ENCODE measurements at regions not wholly inside any gene's neighbourhood (a gene's known extent, or its start where the extent isn't known, plus 50 kb on each side); places are given as distances from the start of the nearest gene placed in this dataset.
A peak's percentile ranks its signal among the peaks of the same experiment; 100 is the strongest.

DNA sequence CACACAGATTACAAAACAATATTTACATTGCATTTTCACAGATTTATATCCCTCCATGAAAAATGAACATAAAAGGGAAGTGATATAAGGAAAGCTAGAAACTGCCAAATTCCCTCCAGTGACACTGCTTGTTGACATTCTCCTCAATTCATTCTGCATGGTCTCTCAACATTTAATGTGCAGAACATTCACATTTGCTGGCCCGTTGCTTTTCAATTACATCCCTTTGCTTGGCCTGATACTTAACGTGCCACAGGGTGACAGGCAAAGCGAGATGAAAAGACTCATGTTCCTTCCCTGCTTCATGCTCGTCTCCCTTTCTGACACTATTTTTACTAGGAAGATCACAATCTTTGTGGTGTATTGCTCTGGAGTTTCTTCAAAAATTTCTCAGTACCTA is 1019.7 kb upstream of the LRRN3 start:
- TF ChIP-seq, protein P1, sequence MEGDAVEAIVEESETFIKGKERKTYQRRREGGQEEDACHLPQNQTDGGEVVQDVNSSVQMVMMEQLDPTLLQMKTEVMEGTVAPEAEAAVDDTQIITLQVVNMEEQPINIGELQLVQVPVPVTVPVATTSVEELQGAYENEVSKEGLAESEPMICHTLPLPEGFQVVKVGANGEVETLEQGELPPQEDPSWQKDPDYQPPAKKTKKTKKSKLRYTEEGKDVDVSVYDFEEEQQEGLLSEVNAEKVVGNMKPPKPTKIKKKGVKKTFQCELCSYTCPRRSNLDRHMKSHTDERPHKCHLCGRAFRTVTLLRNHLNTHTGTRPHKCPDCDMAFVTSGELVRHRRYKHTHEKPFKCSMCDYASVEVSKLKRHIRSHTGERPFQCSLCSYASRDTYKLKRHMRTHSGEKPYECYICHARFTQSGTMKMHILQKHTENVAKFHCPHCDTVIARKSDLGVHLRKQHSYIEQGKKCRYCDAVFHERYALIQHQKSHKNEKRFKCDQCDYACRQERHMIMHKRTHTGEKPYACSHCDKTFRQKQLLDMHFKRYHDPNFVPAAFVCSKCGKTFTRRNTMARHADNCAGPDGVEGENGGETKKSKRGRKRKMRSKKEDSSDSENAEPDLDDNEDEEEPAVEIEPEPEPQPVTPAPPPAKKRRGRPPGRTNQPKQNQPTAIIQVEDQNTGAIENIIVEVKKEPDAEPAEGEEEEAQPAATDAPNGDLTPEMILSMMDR (IDR thresholded peaks at IDR 0.05; ENCODE audit: insufficient read depth, missing control alignments) = no peak
- FAIRE-seq = no peak
- DNase-seq (ENCODE audit: insufficient read length, low spot score) = no peak

DNA sequence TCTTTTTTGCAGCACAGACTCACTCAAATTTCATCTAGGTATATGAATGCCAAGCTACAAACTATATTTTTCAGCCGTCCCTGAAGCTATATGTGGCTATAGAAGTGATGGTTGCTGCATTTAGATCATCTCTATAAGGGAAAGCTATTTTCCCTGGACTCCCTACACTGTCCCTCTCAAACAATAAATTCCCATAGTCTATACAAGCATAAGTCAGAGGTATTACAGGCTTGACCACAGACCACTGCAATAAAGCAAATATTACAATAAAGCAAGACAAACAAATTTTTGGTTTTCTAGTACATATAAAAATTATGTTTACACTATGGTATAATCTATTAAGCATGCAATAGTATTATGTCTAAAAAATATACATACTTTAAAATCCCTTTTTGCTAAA is 1015.5 kb upstream of the LRRN3 start:
- no peak for DNase-seq (ENCODE audit: insufficient read length, low spot score)
- FAIRE-seq = no peak
- TF ChIP-seq, protein P1 (IDR thresholded peaks at IDR 0.05; ENCODE audit: insufficient read depth, missing control alignments) = no peak

DNA sequence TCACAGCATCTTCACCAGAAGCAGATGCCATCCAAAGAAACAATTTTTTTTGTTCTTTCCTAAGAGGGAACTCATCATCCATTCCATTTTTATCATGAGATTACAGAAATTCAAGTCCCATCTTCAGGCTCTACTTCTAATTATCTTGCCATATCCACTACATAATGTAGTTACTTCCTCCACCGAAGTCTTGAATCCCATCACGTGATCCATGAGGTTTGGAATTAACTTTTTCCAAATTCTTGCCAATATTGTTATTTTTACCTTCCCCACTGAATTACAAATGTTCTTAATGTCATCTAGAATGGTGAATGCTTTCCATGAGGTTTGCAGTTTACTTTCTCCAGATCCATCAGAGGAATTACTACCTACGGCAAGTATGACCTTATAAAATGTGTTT is 1014.7 kb upstream of the LRRN3 start:
- DNase-seq (ENCODE audit: insufficient read length, low spot score) = no peak
- TF ChIP-seq, protein P1 (IDR thresholded peaks at IDR 0.05; ENCODE audit: insufficient read depth, missing control alignments) = no peak
- no peak for FAIRE-seq

DNA sequence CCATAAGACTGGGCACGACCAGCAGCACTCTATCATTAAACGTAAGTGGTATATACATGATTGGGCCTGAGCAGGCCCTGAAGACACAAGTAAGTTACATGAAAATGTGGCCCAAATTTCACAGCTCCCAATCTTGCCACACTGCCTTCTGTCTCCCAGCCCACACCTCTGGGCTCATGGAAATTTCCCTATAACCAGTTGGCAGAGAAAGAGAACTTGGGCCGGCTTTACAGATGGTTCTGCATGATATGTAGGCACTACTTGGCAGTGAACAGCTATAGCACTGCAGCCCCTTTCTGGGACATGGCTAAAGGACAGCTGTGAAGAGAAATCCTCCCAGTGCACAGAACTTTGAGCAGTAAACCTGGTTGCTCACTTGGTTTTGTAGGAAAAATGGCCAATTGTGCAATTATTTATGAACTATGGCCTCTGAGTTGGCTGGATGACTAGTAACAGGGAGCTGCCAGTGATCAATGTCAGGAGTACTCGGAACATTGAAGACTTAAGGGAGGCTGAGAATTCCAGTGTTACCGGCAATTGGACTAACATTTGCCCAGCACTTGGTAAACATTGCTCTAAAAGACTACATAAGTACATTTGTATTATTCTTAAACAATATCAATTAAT is 1006.6 kb upstream of the LRRN3 start:
- no peak for FAIRE-seq

DNA sequence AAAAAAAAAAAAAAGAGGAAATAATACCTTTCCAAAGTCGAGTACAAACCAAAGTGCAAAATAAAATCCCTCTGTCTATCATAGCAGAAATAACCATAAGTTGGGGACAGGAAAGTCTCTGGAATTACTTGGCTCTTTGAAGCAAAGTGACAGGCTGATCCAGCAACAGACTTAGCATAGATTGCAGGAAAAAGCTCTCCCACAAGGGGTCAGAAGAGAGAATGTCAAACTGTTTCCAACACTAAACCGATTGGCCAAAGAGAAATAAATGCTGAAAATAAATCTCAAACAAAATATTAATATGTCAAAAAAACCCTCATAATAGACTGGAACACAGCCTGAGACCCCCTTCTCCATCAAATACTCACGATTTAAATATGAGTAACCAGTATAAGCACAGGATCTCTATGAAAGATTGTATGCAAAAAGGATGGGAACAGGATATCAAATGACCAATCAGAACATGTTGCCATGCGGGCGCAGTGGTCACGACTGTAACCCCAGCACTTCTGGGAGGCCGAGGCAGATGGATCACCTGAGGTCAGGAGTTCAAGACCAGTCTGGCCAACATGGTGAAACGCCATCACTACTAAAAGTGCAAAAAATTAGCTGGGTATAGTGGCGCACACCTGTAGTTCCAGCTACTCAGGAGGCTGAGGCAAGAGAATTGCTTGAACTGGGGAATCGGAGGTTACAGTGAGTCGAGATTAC is 1000.7 kb upstream of the LRRN3 start:
- TF ChIP-seq, protein P1 (IDR thresholded peaks at IDR 0.05; ENCODE audit: insufficient read depth, missing control alignments) = peak; percentile 29
- DNase-seq (ENCODE audit: insufficient read length, low spot score) (no peak), FAIRE-seq (no peak)

More for the DNA sequence above, 1006.6 kb upstream of the LRRN3 start:
- TF ChIP-seq, protein P1 (IDR thresholded peaks at IDR 0.05; ENCODE audit: insufficient read depth, missing control alignments) = no peak
- DNase-seq (ENCODE audit: insufficient read length, low spot score) = no peak

DNA sequence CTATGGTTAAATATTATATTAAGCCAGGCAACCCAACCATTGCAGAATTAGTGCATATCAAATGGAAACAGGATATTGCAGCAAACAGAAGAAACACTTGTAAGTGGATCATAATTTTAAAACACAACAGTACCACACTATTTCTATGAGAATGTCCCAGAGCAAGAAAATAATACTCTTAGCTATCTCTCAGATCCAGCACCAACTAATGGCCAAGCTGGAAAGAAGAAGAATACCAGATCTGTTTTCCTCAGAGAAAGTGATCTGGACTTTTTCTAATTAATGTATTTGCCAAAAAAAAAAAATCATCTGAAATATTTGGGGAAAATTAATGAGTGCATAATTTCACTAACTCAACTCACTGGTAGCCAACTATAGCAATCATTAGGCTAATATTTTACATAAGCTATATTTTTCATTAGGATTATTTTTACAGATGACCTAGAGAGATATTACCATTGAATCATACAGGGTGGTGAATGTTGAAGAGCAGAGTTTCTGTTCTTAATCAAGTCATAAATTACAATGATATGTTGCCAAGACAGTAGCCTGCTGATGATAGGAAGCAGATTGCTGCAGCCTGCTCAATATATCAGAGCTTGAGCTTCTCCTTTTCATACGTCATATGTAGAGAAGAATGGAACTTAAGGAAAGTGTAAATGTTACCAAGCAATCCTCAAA is 995.4 kb upstream of the LRRN3 start:
- no peak for FAIRE-seq
- DNase-seq (ENCODE audit: insufficient read length, low spot score) = no peak
- TF ChIP-seq, protein P1 (IDR thresholded peaks at IDR 0.05; ENCODE audit: insufficient read depth, missing control alignments) = no peak
